Neuron (in vitro differentiated cells): ENCODE measurements at regions not wholly inside any gene's neighbourhood (a gene's known extent, or its start where the extent isn't known, plus 50 kb on each side); places are given as distances from the start of the nearest gene placed in this dataset.

ENCODE experiments used
- H2AFZ ChIP-seq: one replicate; pipeline ENCODE4 v1.6.1; 2013; ENCODE audit warnings: low read depth, mild to moderate bottlenecking, inconsistent platforms, low read length, moderate library complexity
- H3K27me3 ChIP-seq: one replicate; pipeline ENCODE4 v1.6.1; 2013; ENCODE audit warnings: low read length; ENCODE audit not compliant: insufficient read depth
- H3K36me3 ChIP-seq: one replicate; pipeline ENCODE4 v1.6.1; 2013; ENCODE audit warnings: low read length; ENCODE audit not compliant: insufficient read depth
- H3K4me1 ChIP-seq: one replicate; pipeline ENCODE4 v1.6.1; 2013; ENCODE audit warnings: low read length; ENCODE audit not compliant: insufficient read depth
- H3K4me3 ChIP-seq: 2 replicates; pipeline ENCODE4 v1.5.1; 2013; ENCODE audit warnings: mild to moderate bottlenecking, low read length, moderate library complexity
- H3K9me3 ChIP-seq: one replicate; pipeline ENCODE4 v1.6.1; 2013; ENCODE audit warnings: low read length

- H3K9me3 ChIP-seq: no peaks in the 10 kb centered on the region
- H3K4me3 ChIP-seq: no peak overlapping the region
- H2AFZ ChIP-seq: no peak overlapping the region
- H3K36me3 ChIP-seq: no peaks in the 10 kb centered on the region
- peaks cover 8% of the 10 kb centered on the region for H3K4me1 ChIP-seq
- H3K27me3 ChIP-seq: no peaks in the 10 kb centered on the region
These were observed 192.3 kb upstream of the ANKRD50 start for GRCh38 chr4:124904723-124905388.

DNA sequence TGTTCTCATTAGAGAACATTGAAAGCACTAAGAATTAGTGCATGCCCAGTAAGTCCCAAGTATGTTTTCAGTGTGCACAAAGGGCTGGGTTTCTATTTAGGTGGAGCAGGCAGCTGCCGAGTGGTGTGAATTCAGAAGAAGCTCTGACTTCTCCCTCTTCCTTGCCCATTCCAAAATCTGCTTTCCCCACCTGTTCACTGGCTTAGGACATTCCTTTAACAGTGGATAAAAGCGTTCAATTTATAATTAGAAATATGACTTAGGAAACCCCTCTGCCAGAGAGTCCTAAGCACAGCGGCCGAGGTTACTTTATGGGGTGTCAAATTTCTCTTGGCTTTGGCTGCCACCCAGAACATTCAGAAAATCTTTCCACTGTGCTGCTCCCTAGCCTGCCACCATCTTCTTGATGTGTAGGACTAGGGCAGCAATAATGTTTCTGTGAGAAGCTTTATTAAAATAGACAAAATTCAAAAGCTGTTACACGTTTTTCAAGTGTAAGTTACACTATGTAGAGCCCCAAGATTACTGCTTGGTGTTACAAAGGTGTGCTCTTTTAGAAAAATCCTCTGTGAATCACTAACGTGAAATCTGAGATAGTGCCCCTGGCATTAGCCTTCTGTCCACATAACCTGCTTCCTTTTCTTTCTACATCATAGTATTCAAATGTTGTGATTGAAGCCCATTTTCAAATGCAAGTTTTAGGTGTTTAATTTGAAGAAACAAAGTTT lies 191.6 kb upstream of the ANKRD50 start:
- H2AFZ ChIP-seq: no peak overlapping the region
- no peak overlapping the region for H3K4me3 ChIP-seq
- no peaks in the 10 kb centered on the region for H3K36me3 ChIP-seq
- H3K9me3 ChIP-seq: no peaks in the 10 kb centered on the region
- H3K27me3 ChIP-seq: no peaks in the 10 kb centered on the region
- H3K4me1 ChIP-seq: peaks cover 8% of the 10 kb centered on the region

DNA sequence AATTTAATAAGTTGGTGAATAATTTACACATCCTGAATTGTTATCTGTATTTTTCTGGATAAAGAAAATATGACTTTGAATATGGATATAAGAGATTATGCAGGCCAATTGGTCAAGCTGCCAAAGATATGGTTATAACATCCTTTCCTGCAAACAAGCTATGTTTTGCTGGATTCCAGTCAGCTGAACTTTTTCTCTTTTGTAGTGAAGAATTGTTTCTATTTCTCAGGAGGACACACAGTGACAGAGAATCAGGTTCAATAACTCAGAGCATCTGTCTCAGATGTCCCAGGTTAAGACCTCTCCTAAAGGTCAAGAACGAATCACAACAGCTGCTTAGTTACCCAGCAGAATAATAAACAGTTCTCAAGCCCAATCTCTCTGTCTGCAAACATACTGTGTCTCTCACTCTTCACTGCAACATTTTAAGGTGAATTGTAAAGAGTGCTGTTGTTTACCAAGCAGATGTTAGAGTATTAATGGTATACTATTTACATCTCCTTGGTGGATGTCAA lies 189.5 kb upstream of the ANKRD50 start:
- Histone ChIP-seq H3K36me3 (no peaks in the 10 kb centered on the region), H3K4me3 (no peak overlapping the region)

GRCh38 chr4:124899997-124900396 lies 187.5 kb upstream of the ANKRD50 start:
- Histone ChIP-seq H3K27me3 (no peaks in the 10 kb centered on the region), H3K9me3 (no peaks in the 10 kb centered on the region), H3K36me3 (no peaks in the 10 kb centered on the region), H2AFZ (no peak overlapping the region), H3K4me1 (peaks cover 8% of the 10 kb centered on the region), H3K4me3 (no peak overlapping the region)

More for the DNA sequence above, 189.5 kb upstream of the ANKRD50 start:
- no peaks in the 10 kb centered on the region for H3K27me3 ChIP-seq
- H3K9me3 ChIP-seq: no peaks in the 10 kb centered on the region
- H3K4me1 ChIP-seq: peaks cover 8% of the 10 kb centered on the region
- no peak overlapping the region for H2AFZ ChIP-seq

DNA sequence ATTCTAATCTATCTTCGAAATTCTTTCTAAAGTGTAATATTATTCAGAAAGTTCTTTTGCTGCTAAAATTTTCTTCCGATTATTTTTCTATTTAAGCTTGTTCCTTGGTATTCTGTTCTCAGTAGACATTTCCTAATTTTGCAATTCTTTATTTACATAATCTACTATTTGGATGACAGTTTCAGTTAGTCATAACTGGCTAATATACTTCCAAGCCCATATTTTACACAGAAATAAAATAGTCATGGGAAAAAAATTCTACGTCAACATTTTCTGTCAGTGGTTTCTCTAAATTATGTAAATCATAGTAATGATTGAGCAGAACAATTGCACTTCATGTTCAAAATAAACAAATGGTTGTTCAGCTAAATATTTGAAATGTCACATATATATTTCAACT lies 178.0 kb upstream of the ANKRD50 start:
- no peaks in the 10 kb centered on the region for H3K27me3 ChIP-seq
- H3K9me3 ChIP-seq: no peaks in the 10 kb centered on the region
- H3K4me3 ChIP-seq: no peak overlapping the region
- no peaks in the 10 kb centered on the region for H3K36me3 ChIP-seq
- no peak overlapping the region for H2AFZ ChIP-seq
- H3K4me1 ChIP-seq: no peaks in the 10 kb centered on the region

- no peaks in the 10 kb centered on the region for H3K9me3 ChIP-seq
- no peaks in the 10 kb centered on the region for H3K4me1 ChIP-seq
- H3K4me3 ChIP-seq: no peak overlapping the region
- no peak overlapping the region for H2AFZ ChIP-seq
- H3K36me3 ChIP-seq: no peaks in the 10 kb centered on the region
- no peaks in the 10 kb centered on the region for H3K27me3 ChIP-seq
These were observed 175.2 kb upstream of the ANKRD50 start for GRCh38 chr4:124887739-124888138.

GRCh38 chr4:124884316-124884715 lies 171.8 kb upstream of the ANKRD50 start:
- Histone ChIP-seq H3K27me3 (no peaks in the 10 kb centered on the region), H2AFZ (no peak overlapping the region), H3K9me3 (no peaks in the 10 kb centered on the region), H3K36me3 (no peaks in the 10 kb centered on the region), H3K4me1 (no peaks in the 10 kb centered on the region), H3K4me3 (no peak overlapping the region)

DNA sequence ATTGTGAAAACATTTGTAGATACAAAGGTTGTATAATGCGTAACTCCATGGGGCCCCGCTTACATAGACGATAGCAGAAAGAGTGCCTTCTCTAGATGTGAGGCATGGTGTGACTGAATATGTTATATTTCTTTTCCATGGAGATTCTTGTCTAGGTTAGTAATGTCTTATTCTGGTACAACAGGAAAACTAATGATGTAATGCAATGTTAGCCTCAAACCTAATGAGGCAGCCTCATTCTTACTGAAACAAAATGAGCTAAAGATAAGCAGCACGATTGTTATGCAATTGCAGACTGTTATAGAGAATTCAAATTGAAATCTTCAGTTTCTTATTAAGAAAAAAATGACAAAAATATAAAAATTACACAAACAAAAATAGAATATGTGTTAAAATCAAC lies 171.1 kb upstream of the ANKRD50 start:
- Histone ChIP-seq H3K4me3 (no peak overlapping the region), H3K27me3 (no peaks in the 10 kb centered on the region), H3K9me3 (no peaks in the 10 kb centered on the region), H3K36me3 (no peaks in the 10 kb centered on the region), H3K4me1 (no peaks in the 10 kb centered on the region), H2AFZ (peak overlapping the region; percentile 54)

GRCh38 chr4:124879195-124879594 lies 166.7 kb upstream of the ANKRD50 start:
- Histone ChIP-seq H3K4me3 (no peak overlapping the region), H2AFZ (no peak overlapping the region), H3K9me3 (peaks cover 3% of the 10 kb centered on the region), H3K4me1 (peaks cover under 1% of the 10 kb centered on the region), H3K36me3 (no peaks in the 10 kb centered on the region), H3K27me3 (no peaks in the 10 kb centered on the region)

GRCh38 chr4:124874172-124874450 lies 161.6 kb upstream of the ANKRD50 start:
- Histone ChIP-seq H3K9me3 (peaks cover 3% of the 10 kb centered on the region), H3K4me1 (peaks cover 14% of the 10 kb centered on the region), H3K27me3 (no peaks in the 10 kb centered on the region), H2AFZ (no peak overlapping the region), H3K4me3 (no peak overlapping the region), H3K36me3 (no peaks in the 10 kb centered on the region)

- no peak overlapping the region for H3K4me3 ChIP-seq
- H3K4me1 ChIP-seq: peaks cover 14% of the 10 kb centered on the region
- no peak overlapping the region for H2AFZ ChIP-seq
- H3K9me3 ChIP-seq: peaks cover 3% of the 10 kb centered on the region
- H3K27me3 ChIP-seq: no peaks in the 10 kb centered on the region
- H3K36me3 ChIP-seq: no peaks in the 10 kb centered on the region
These were observed 161.0 kb upstream of the ANKRD50 start for GRCh38 chr4:124873361-124874171.

DNA sequence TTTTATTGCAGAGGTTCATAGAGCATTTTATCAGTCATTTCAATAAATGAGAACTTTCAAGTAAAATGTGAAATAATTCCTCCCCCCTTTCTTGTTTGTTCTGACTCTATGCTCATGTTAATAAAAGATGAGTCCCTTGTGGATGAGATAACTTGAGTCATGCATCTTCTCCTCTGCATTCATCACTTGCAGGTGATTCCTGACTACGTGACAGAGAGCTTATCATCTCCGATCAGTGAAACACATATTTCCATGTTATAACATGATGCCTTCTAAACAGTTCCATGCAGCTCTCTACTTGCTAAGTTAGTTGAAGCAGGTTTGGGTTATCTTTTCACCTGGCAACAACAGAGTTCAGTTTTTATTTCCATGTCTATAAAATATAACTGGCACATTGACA lies 160.1 kb upstream of the ANKRD50 start:
- Histone ChIP-seq H2AFZ (no peak overlapping the region), H3K9me3 (peaks cover 3% of the 10 kb centered on the region), H3K4me3 (no peak overlapping the region), H3K27me3 (no peaks in the 10 kb centered on the region), H3K4me1 (peaks cover 14% of the 10 kb centered on the region), H3K36me3 (no peaks in the 10 kb centered on the region)

GRCh38 chr4:124869961-124870495 lies 157.5 kb upstream of the ANKRD50 start:
- Histone ChIP-seq H3K9me3 (no peaks in the 10 kb centered on the region), H2AFZ (no peak overlapping the region), H3K36me3 (no peaks in the 10 kb centered on the region), H3K4me3 (no peak overlapping the region), H3K27me3 (no peaks in the 10 kb centered on the region), H3K4me1 (peaks cover 14% of the 10 kb centered on the region)
